T-helper 17 cell (primary cell): ENCODE measurements at regions not wholly inside any gene's neighbourhood (a gene's known extent, or its start where the extent isn't known, plus 50 kb on each side); places are given as distances from the start of the nearest gene placed in this dataset.
"Not testable (repeated sequence)": the region's sequence is repeated elsewhere in the genome, so short reads cannot be mapped to it uniquely, and the experiment has no call there.

Experiments used
- ATAC-seq: fragments of 150-1000 bp; cut with Tn5 transposase; 2 replicates; pipeline ENCODE4 v1.10.0; 2021; ENCODE audit warnings: mild to moderate bottlenecking, moderate library complexity
- DNase-seq, 3 donors: peaks; one replicate each; pipeline versions ENCODE4 v3.0.0 to v3.0.0-alpha.2; 2020 to 2021
- H3K9me3 ChIP-seq: one replicate; pipeline ENCODE4 v1.7.0; 2013; ENCODE audit warnings: low read length, mild to moderate bottlenecking; ENCODE audit not compliant: control insufficient read depth, poor library complexity, severe bottlenecking
- H3K27ac Mint-ChIP-seq: one replicate; pipeline ENCODE4 v1.8.0; 2022; ENCODE audit warnings: mild to moderate bottlenecking, moderate library complexity, mixed read lengths
- H3K27me3 Mint-ChIP-seq: one replicate; pipeline ENCODE4 v1.8.0; 2022; ENCODE audit warnings: mixed read lengths
- H3K36me3 Mint-ChIP-seq: one replicate; pipeline ENCODE4 v1.8.0; 2022; ENCODE audit warnings: low read depth, mixed read lengths
- H3K4me1 Mint-ChIP-seq: one replicate; pipeline ENCODE4 v1.8.0; 2022; ENCODE audit warnings: mild to moderate bottlenecking, mixed read lengths
- H3K4me3 Mint-ChIP-seq: one replicate; pipeline ENCODE4 v1.8.0; 2022; ENCODE audit warnings: mild to moderate bottlenecking, moderate library complexity, mixed read lengths

GRCh38 chr15:60278879-60279278 is 118.9 kb downstream of the ANXA2 start:
- no peaks in the 10 kb centered on the region for H3K36me3 Mint-ChIP-seq
- no peak overlapping the region for H3K4me3 Mint-ChIP-seq
- no peaks in the 10 kb centered on the region for H3K4me1 Mint-ChIP-seq
- H3K27ac Mint-ChIP-seq, result no peak overlapping the region
- DNase-seq, result no peak
- peaks cover 6% of the 10 kb centered on the region for H3K9me3 ChIP-seq
- H3K27me3 Mint-ChIP-seq, result peaks cover 40% of the 10 kb centered on the region
- ATAC-seq, result no peak

GRCh38 chr15:60280259-60280658 is 117.5 kb downstream of the ANXA2 start:
- Mint-ChIP-seq H3K27me3 (peaks cover 46% of the 10 kb centered on the region), H3K4me1 (no peaks in the 10 kb centered on the region), H3K27ac (no peak overlapping the region), H3K4me3 (no peak overlapping the region), H3K36me3 (no peaks in the 10 kb centered on the region)
- ATAC-seq, result no peak
- H3K9me3 ChIP-seq, result peaks cover 3% of the 10 kb centered on the region
- no peak for DNase-seq

GRCh38 chr15:60283936-60284335 is 113.8 kb downstream of the ANXA2 start:
- no peak overlapping the region for H3K27ac Mint-ChIP-seq
- peaks cover 49% of the 10 kb centered on the region for H3K27me3 Mint-ChIP-seq
- no peak for ATAC-seq

GRCh38 chr15:60295901-60296300 is 101.9 kb downstream of the ANXA2 start:
- not testable (repeated sequence) for H3K27ac Mint-ChIP-seq, DNase-seq, ATAC-seq, H3K4me3 Mint-ChIP-seq, H3K4me1 Mint-ChIP-seq, H3K27me3 Mint-ChIP-seq, H3K36me3 Mint-ChIP-seq, H3K9me3 ChIP-seq

More at GRCh38 chr15:60283936-60284335, 113.8 kb downstream of the ANXA2 start:
- no peak for DNase-seq
- H3K9me3 ChIP-seq, result no peaks in the 10 kb centered on the region
- H3K4me1 Mint-ChIP-seq, result no peaks in the 10 kb centered on the region
- no peak overlapping the region for H3K4me3 Mint-ChIP-seq
- H3K36me3 Mint-ChIP-seq, result no peaks in the 10 kb centered on the region

GRCh38 chr15:60297047-60297446 is 100.7 kb downstream of the ANXA2 start:
- no peaks in the 10 kb centered on the region for H3K9me3 ChIP-seq
- no peak for DNase-seq
- Mint-ChIP-seq H3K4me1 (no peaks in the 10 kb centered on the region), H3K4me3 (no peak overlapping the region), H3K27me3 (no peaks in the 10 kb centered on the region), H3K27ac (no peak overlapping the region), H3K36me3 (no peaks in the 10 kb centered on the region)
- no peak for ATAC-seq
